NCI-H2227 (cell line): ENCODE measurements at regions not wholly inside any gene's neighbourhood (a gene's known extent, or its start where the extent isn't known, plus 50 kb on each side); places are given as distances from the start of the nearest gene placed in this dataset.
"Not testable (repeated sequence)": the region's sequence is repeated elsewhere in the genome, so short reads cannot be mapped to it uniquely, and the experiment has no call there.

ENCODE experiments used
- DNase-seq: peaks from one replicate; lab custom pipeline; 2025; ENCODE audit not compliant: unreplicated experiment; lab: John Stamatoyannopoulos, UW

- DNase-seq = no peak
These were observed 368.1 kb upstream of the KYNU start for GRCh38 chr2:142509401-142509800.

GRCh38 chr2:142504754-142505153 lies 372.7 kb upstream of the KYNU start:
- no peak for DNase-seq

DNA sequence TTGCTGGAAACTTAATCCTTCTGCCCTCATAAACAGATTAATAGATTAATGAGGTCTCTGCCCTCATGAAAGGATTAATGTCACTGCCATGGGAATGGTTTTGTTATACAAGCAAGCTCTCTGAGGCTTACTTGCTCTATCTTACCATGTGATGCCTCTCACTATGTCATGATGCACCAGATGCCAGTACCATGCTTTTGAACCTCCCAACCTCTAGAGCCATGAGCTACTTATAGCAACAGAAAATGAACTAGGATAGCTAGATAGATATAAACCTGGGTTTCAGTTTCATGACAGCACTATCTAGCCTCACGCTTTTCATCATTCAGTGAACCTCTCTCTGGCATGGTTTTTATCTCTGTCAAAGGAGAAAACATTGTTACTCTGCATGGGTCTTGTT lies 371.6 kb upstream of the LRP1B start:
- DNase-seq = no peak

GRCh38 chr2:142495141-142495540 lies 364.3 kb upstream of the LRP1B start:
- DNase-seq = no peak

DNA sequence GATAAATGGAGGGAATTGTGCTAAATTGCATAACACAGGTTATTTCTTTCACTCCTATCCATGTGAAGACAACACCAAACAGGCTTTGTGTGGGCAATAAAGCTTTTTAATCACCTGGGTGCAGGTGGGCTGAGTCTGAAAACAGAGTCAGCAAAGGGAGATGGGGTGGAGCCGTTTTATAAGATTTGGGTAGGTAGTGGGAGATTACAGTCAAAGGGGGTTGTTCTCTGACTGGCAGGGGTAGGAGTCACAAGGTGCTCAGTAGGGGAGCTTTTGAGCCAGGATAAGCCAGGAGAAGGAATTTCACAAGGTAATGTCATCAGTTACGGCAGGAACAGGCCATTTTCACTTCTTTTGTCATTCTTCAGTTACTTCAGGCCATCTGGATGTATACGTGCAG lies 358.8 kb upstream of the LRP1B start:
- DNase-seq = not testable (repeated sequence)

GRCh38 chr2:142484111-142484510 lies 353.3 kb upstream of the LRP1B start:
- DNase-seq = no peak

DNA sequence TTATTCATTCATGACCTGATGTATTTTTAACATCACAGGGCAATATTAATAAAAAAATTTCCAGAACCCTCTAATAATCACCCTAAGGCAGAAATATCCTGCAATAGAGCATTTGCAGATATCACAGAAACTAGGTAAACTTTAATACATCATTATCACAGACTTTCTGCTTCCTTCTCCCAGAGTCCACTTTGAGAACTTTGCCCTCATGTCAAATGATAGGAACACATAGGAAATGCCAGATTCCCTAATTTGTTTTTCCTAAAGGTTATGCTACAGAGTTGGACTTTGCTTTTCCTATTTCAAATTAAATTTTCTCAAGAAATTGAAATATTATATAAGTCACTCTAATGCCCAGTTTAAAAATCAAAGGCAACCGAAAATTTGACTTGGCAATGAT lies 352.8 kb upstream of the LRP1B start:
- no peak for DNase-seq

DNA sequence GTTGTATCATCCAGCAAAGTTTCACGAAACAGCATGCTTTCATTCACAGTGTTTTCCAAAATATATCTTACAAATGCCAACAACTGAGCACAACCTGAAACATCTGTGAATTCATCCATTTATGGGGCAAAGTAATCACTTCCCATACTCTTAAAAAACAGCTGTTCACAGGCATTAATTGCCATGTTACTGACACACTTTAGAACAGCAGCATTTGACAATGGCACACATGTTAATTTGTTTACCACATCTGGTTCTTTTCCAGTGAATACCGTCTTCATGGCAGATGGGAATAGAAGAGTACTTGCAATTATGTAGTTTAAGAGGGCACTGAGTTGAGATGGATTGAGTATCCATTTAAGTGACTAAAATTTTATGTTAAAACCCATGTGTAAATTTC lies 347.4 kb upstream of the LRP1B start:
- no peak for DNase-seq

GRCh38 chr2:142472382-142472781 lies 341.6 kb upstream of the LRP1B start:
- DNase-seq = no peak

GRCh38 chr2:142467321-142467720 lies 336.5 kb upstream of the LRP1B start:
- no peak for DNase-seq

DNA sequence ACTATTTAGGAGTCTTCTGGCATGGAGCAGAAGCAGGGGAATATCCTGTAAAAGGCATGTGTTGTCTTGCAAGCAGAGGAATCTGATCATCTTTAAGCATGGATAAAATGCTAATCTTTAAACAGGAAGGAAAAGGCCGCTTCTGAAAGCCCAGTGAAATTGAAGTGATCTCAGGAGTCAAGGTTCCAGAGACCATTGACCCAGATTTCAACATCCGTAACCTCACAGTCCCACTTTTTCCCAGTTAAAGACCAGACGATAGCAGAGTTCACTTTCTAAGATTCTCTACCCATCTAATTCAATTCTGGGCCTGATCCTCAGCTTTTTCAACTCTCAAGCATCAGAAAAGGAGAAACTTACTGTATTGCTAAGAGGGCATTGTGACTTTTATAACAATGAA lies 332.2 kb upstream of the LRP1B start:
- DNase-seq = no peak

DNA sequence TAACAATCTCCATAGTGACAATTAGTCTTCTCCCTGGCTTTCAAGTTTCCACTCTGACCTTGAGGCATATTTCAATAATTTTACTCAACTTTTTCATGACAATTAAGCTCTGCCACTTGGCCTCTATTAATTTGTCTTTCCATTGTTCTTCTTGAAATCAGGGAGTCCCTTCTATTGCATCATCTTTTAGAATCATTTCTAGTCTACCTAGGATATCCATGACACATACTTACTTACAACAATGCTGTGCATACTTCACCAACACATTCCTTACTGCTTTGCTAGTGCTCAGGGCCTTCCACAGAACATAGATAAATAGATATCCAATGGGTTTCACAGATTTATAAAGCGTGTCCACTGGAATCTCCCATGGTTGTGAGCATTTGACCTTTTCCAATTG lies 331.5 kb upstream of the LRP1B start:
- DNase-seq = no peak

DNA sequence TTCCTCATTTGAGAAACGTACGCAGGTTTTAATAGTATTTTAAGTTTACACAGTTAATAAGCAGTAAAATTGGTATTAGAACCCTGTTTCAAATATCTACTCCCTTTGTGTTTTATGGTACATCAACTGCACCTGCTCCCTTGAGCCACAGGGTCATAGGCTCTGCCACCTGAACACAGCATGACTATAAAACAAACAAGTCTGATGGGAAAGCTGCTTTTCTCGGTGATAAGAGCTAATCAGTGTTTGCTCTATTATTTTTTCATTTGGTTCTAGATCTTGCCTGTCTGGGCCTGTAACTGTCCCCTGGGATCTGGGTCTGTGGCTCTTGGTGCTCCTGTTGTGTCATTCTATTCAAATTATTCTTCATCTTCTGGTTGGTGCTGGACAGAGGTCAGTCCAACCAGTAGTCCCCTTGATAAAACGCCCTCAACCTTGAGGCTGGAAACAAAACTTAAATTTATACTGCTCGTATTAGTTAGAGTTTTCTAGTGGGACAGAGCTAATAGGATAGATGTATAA lies 314.8 kb upstream of the LRP1B start:
- DNase-seq = no peak

DNA sequence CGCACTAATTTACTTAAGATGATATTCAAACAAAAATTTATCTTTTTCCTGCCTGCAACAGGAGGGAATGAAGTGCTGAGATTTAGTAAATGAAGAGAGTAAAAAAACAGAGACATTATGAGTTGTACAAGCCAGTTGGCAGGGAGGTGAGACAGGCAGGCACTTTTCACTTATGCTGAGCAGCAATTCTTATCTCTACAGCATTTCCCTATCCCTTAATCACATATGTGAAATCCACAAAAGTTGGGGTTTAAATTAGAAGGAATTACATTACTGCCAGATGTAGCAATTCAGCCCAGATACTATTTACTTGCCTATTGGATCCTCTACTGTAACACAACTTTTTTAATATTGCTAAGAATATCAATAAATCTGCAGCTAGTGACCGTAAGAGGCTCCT lies 314.2 kb upstream of the LRP1B start:
- DNase-seq = no peak

DNA sequence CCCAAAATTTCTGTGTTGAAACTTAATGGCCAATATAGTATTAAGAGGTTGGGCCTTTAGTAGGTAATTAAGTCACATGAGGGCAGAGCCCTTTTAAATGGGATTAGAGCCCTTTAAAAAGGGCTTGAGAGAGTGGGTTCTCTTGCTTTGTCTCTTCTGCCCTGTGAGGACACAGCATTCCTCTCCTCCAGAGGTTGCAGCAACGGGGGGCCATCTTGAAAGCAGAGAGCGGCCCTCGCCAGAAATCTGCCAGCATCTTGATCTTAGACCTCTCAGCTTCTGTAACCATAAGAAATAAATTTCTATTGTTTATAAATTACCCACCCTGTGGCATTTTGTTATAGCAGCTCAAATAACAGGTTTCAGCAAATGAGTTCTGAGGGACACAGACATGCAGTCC lies 305.0 kb upstream of the LRP1B start:
- DNase-seq = no peak

- DNase-seq = no peak
These were observed 295.2 kb upstream of the LRP1B start for GRCh38 chr2:142426064-142426463.

DNA sequence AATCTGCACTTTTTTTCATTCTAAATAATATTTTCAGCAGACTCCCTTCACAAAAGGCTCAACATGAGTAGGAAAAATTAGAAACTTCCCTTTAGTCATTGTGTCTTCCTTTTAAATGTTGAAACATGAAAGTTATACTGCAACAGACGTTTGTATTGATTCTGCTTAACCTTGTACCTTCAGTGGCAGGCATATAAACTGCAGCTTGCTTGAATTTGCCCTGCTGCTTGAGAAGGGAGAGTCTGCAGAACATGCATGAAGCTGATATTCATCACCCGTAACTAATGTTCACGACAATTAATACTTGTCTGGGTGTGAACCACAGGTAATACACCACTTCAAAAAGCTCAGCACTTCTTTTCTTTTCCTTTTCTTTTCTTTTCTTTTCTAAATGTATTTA lies 294.7 kb upstream of the LRP1B start:
- DNase-seq = no peak

DNA sequence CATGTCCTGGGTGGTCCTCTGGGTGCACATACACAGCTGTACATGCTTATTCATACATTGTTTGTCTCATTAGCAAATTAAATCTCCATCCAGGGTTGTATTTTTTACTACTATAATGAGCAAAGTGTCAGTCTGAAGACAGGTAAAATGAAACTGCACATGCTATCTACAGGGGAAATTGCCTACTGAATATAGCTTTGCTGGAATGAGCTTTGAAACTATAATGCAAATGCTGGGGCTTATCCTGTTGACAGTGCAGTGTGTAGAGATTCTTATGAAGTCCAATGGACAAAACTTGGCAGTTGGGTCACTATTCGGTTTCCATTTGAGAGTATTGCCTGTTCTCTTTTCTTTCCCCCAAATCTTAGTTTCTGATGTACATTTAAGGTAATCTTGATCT lies 292.8 kb upstream of the LRP1B start:
- DNase-seq = no peak

- DNase-seq = no peak
These were observed 292.0 kb upstream of the LRP1B start for GRCh38 chr2:142422769-142423168.

- DNase-seq = no peak
These were observed 291.2 kb upstream of the LRP1B start for GRCh38 chr2:142422041-142422440.

GRCh38 chr2:142418699-142419098 lies 287.9 kb upstream of the LRP1B start:
- DNase-seq = not testable (repeated sequence)

- no peak for DNase-seq
These were observed 286.2 kb upstream of the LRP1B start for GRCh38 chr2:142416996-142417395.

DNA sequence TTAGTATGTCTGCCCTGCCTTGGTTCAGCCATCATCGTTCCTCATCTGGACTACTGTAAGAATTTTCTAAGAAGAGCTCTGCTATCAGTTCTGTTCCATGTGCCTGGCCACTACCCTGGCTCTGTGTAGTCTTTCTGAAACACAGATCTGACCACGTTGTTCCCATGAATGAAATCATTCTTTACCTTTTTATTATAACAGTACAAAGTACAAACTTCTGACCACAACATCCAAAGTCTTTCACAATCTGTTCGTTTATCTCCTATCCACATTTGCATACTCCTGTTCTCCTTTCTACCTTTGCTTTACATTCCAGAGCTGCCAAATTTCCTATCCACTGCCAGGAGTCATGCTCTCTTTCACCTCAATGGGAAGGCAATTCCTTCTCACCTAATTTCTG lies 284.6 kb upstream of the LRP1B start:
- no peak for DNase-seq

GRCh38 chr2:142398212-142398611 lies 267.4 kb upstream of the LRP1B start:
- DNase-seq = no peak
